ENCODE measurements at regions not wholly inside any gene's neighbourhood (a gene's known extent, or its start where the extent isn't known, plus 50 kb on each side); places are given as distances from the start of the nearest gene placed in this dataset.

- TF ChIP-seq CTCF (IDR thresholded peaks at IDR 0.05) (no peak), ZFX (IDR thresholded peaks at IDR 0.05; ENCODE audit: borderline replicate concordance) (no peak)
Measured at GRCh38 chr3:102004561-102004960, 155.2 kb downstream of the NFKBIZ start.
